ENCODE measurements at regions not wholly inside any gene's neighbourhood (a gene's known extent, or its start where the extent isn't known, plus 50 kb on each side); places are given as distances from the start of the nearest gene placed in this dataset.

- H3K9me3 Mint-ChIP-seq (ENCODE audit: low read depth): no peaks in the 10 kb centered on the region
Measured at GRCh38 chr16:85440744-85441143, 172.4 kb upstream of the GSE1 start.

GRCh38 chr16:85441189-85441889 is 171.8 kb upstream of the GSE1 start:
- no peak overlapping the region for H3K4me3 Mint-ChIP-seq (ENCODE audit: unreplicated experiment)
- no peaks in the 10 kb centered on the region for H3K36me3 Mint-ChIP-seq (ENCODE audit: low read depth)
- H3K27me3 Mint-ChIP-seq (ENCODE audit: low read depth): no peaks in the 10 kb centered on the region
- no peaks in the 10 kb centered on the region for H3K9me3 Mint-ChIP-seq (ENCODE audit: low read depth)
- H3K27ac Mint-ChIP-seq (ENCODE audit: unreplicated experiment): no peak overlapping the region
- H3K4me1 Mint-ChIP-seq (ENCODE audit: low read depth): peaks cover 4% of the 10 kb centered on the region
- DNase-seq (ENCODE audit: low spot score): no peak
- TF ChIP-seq CTCF (IDR thresholded peaks at IDR 0.05): no peak

More at GRCh38 chr16:85440744-85441143, 172.4 kb upstream of the GSE1 start:
- no peaks in the 10 kb centered on the region for H3K36me3 Mint-ChIP-seq (ENCODE audit: low read depth)
- no peak overlapping the region for H3K4me3 Mint-ChIP-seq (ENCODE audit: unreplicated experiment)
- H3K4me1 Mint-ChIP-seq (ENCODE audit: low read depth): peaks cover 4% of the 10 kb centered on the region
- DNase-seq (ENCODE audit: low spot score): no peak
- H3K27me3 Mint-ChIP-seq (ENCODE audit: low read depth): no peaks in the 10 kb centered on the region
- no peak overlapping the region for H3K27ac Mint-ChIP-seq (ENCODE audit: unreplicated experiment)
- no peak for TF ChIP-seq CTCF (IDR thresholded peaks at IDR 0.05)

- Mint-ChIP-seq H3K4me3 (ENCODE audit: unreplicated experiment) (no peak overlapping the region), H3K27me3 (ENCODE audit: low read depth) (peaks cover 2% of the 10 kb centered on the region), H3K27ac (ENCODE audit: unreplicated experiment) (no peak overlapping the region), H3K9me3 (ENCODE audit: low read depth) (no peaks in the 10 kb centered on the region), H3K4me1 (ENCODE audit: low read depth) (peaks cover 3% of the 10 kb centered on the region), H3K36me3 (ENCODE audit: low read depth) (no peaks in the 10 kb centered on the region)
- no peak for TF ChIP-seq CTCF (IDR thresholded peaks at IDR 0.05)
- no peak for DNase-seq (ENCODE audit: low spot score)
Measured at GRCh38 chr16:85441890-85442670, 171.0 kb upstream of the GSE1 start.

GRCh38 chr16:85443116-85443515 is 170.0 kb upstream of the GSE1 start:
- Mint-ChIP-seq H3K36me3 (ENCODE audit: low read depth) (no peaks in the 10 kb centered on the region), H3K4me1 (ENCODE audit: low read depth) (no peaks in the 10 kb centered on the region), H3K9me3 (ENCODE audit: low read depth) (no peaks in the 10 kb centered on the region), H3K4me3 (ENCODE audit: unreplicated experiment) (no peak overlapping the region), H3K27ac (ENCODE audit: unreplicated experiment) (no peak overlapping the region), H3K27me3 (ENCODE audit: low read depth) (peaks cover 2% of the 10 kb centered on the region)
- no peak for TF ChIP-seq CTCF (IDR thresholded peaks at IDR 0.05)
- DNase-seq (ENCODE audit: low spot score): no peak

- Mint-ChIP-seq H3K27ac (ENCODE audit: unreplicated experiment) (no peak overlapping the region), H3K9me3 (ENCODE audit: low read depth) (no peaks in the 10 kb centered on the region), H3K36me3 (ENCODE audit: low read depth) (no peaks in the 10 kb centered on the region), H3K4me1 (ENCODE audit: low read depth) (no peaks in the 10 kb centered on the region), H3K4me3 (ENCODE audit: unreplicated experiment) (no peak overlapping the region), H3K27me3 (ENCODE audit: low read depth) (peaks cover 2% of the 10 kb centered on the region)
- TF ChIP-seq CTCF (IDR thresholded peaks at IDR 0.05): no peak
- DNase-seq (ENCODE audit: low spot score): no peak
Measured at GRCh38 chr16:85443531-85443930, 169.6 kb upstream of the GSE1 start.

All from chondrocyte (in vitro differentiated cells).